HepG2 (cell line): ENCODE measurements at regions not wholly inside any gene's neighbourhood (a gene's known extent, or its start where the extent isn't known, plus 50 kb on each side); places are given as distances from the start of the nearest gene placed in this dataset.

Experiments
- ARNT ChIP-seq: fragments of 450-650 bp; IDR thresholded peaks from 2 replicates; pipeline ENCODE4 v1.6.1; 2017
- CEBPB ChIP-seq: IDR thresholded peaks from 2 replicates; pipeline ENCODE4 v1.6.1; 2011; ENCODE audit warnings: low read depth, low read length, improper control_type of control experiment, borderline replicate concordance
- CHD2 ChIP-seq: IDR thresholded peaks from 2 replicates; pipeline ENCODE4 v1.6.1; 2011; ENCODE audit warnings: low read depth, low read length, improper control_type of control experiment
- HDAC1 ChIP-seq: sonication (generic); formaldehyde crosslinking; IDR thresholded peaks from 2 replicates; pipeline ENCODE4 v1.5.1; 2020; ENCODE audit warnings: mild to moderate bottlenecking, missing genetic modification reagents
- MED8 ChIP-seq: sonication (generic); formaldehyde crosslinking; IDR thresholded peaks from 2 replicates; pipeline ENCODE4 v1.8.1; 2023; ENCODE audit warnings: mild to moderate bottlenecking, missing genetic modification reagents; ENCODE audit not compliant: insufficient replicate concordance
- PHF8 ChIP-seq: sonication (generic); formaldehyde crosslinking; IDR thresholded peaks from 2 replicates; pipeline ENCODE4 v1.5.0; 2020; ENCODE audit warnings: missing genetic modification reagents
- POLR2A ChIP-seq, 2 experiments: IDR thresholded peaks; 2 replicates each; pipeline ENCODE4 v1.6.1; 2011; ENCODE audit warnings: low read depth in 2 of 2, low read length in 2 of 2, mild to moderate bottlenecking in 1 of 2, moderate library complexity in 1 of 2; ENCODE audit not compliant: insufficient read depth in 1 of 2
- POLR2AphosphoS5 ChIP-seq: IDR thresholded peaks from 2 replicates; pipeline ENCODE4 v1.6.1; 2012; ENCODE audit warnings: low read depth, low read length
- SIN3A ChIP-seq: IDR thresholded peaks from 2 replicates; pipeline ENCODE4 v1.6.1; 2011; ENCODE audit warnings: low read depth, mild to moderate bottlenecking, control low read depth, low read length, borderline replicate concordance
- SP2 ChIP-seq: sonication (generic); formaldehyde crosslinking; IDR thresholded peaks from 2 replicates; pipeline ENCODE4 v1.5.1; 2020; ENCODE audit warnings: mild to moderate bottlenecking, missing genetic modification reagents
- ZNF510 ChIP-seq: sonication (generic); formaldehyde crosslinking; IDR thresholded peaks from 2 replicates; pipeline ENCODE4 v1.4.0; 2020; ENCODE audit warnings: low read depth, mild to moderate bottlenecking, missing genetic modification reagents
- TF ChIP-seq, protein P1 (sequence below): sonication (generic); formaldehyde crosslinking; IDR thresholded peaks from 2 replicates; pipeline ENCODE4 v1.8.1; 2023; ENCODE audit warnings: missing genetic modification reagents, inconsistent platforms, borderline replicate concordance

DNA sequence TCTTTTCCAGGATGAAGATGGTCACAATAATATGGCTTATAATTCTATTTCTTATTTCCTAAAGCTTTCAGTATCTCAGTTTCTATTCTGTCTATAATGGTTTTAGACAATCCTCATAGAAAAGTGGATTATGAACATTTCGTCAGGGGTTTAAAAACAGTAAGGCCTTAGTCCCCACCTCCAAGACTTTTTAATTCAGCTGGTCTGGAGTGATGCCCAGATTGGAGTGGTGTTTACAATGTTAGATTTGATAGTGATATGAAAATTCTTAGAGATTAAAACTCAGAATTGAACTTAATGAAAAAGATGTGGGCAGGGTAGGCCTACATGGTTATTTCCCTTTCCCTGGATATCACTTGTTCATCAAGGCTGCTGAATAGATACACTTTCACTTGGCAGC is 1238.3 kb downstream of the SORCS3 start:
- no peak for TF ChIP-seq POLR2AphosphoS5
- TF ChIP-seq, protein P1, sequence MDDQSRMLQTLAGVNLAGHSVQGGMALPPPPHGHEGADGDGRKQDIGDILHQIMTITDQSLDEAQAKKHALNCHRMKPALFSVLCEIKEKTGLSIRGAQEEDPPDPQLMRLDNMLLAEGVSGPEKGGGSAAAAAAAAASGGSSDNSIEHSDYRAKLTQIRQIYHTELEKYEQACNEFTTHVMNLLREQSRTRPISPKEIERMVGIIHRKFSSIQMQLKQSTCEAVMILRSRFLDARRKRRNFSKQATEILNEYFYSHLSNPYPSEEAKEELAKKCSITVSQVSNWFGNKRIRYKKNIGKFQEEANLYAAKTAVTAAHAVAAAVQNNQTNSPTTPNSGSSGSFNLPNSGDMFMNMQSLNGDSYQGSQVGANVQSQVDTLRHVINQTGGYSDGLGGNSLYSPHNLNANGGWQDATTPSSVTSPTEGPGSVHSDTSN (CRISPR knock-in tag): no peak
- no peak for TF ChIP-seq ZNF510 (CRISPR knock-in tag)
- TF ChIP-seq CHD2: no peak
- TF ChIP-seq MED8 (CRISPR knock-in tag): no peak
- TF ChIP-seq PHF8 (CRISPR knock-in tag): no peak
- no peak for TF ChIP-seq HDAC1 (CRISPR knock-in tag)
- TF ChIP-seq SIN3A: no peak
- TF ChIP-seq ARNT: no peak
- no peak for TF ChIP-seq SP2 (CRISPR knock-in tag)
- TF ChIP-seq POLR2A (IDR thresholded peaks at IDR 0.05; ENCODE audit: insufficient read depth in 1 of 2, low read depth in 2 of 2, low read length in 2 of 2): no peak
- TF ChIP-seq CEBPB: no peak
